Karpas-422 (cell line): ENCODE measurements at regions not wholly inside any gene's neighbourhood (a gene's known extent, or its start where the extent isn't known, plus 50 kb on each side); places are given as distances from the start of the nearest gene placed in this dataset.
A peak's percentile ranks its signal among the peaks of the same experiment; 100 is the strongest.
"Not testable (repeated sequence)": the region's sequence is repeated elsewhere in the genome, so short reads cannot be mapped to it uniquely, and the experiment has no call there.

Source experiments
- DNase-seq: peaks from one replicate; pipeline ENCODE4 v3.0.0-alpha.2; 2015
- H2AFZ ChIP-seq: fragments of 200-600 bp; sonication (generic); 2 replicates; pipeline ENCODE4 v1.6.1; 2014; ENCODE audit warnings: antibody characterized with exemption, low read length, mixed read lengths
- H3K27ac ChIP-seq: fragments of 200-600 bp; sonication (generic); 2 replicates; pipeline ENCODE4 v1.5.1; 2014; ENCODE audit warnings: mild to moderate bottlenecking, low read length, moderate library complexity
- H3K27me3 ChIP-seq: fragments of 200-600 bp; sonication (generic); 2 replicates; pipeline ENCODE4 v1.6.1; 2014; ENCODE audit warnings: low read length, mixed read lengths
- H3K36me3 ChIP-seq: fragments of 200-600 bp; sonication (generic); 2 replicates; pipeline ENCODE4 v1.6.1; 2014; ENCODE audit warnings: low read length, mixed read lengths; ENCODE audit not compliant: insufficient read depth
- H3K4me1 ChIP-seq: fragments of 200-600 bp; sonication (generic); 2 replicates; pipeline ENCODE4 v1.6.1; 2014; ENCODE audit warnings: mild to moderate bottlenecking, low read length, mixed read lengths
- H3K4me2 ChIP-seq: fragments of 200-600 bp; sonication (generic); 2 replicates; pipeline ENCODE4 v1.6.1; 2014; ENCODE audit warnings: low read length, low read depth, mild to moderate bottlenecking; ENCODE audit not compliant: poor library complexity, severe bottlenecking
- H3K4me3 ChIP-seq: fragments of 200-600 bp; sonication (generic); 2 replicates; pipeline ENCODE4 v1.5.1; 2014; ENCODE audit warnings: mild to moderate bottlenecking, antibody characterized with exemption, low read length, mixed read lengths
- H3K79me2 ChIP-seq: fragments of 200-600 bp; sonication (generic); 2 replicates; pipeline ENCODE4 v1.6.1; 2014; ENCODE audit warnings: mild to moderate bottlenecking, low read length, mixed read lengths
- H3K9ac ChIP-seq: fragments of 200-600 bp; sonication (generic); 2 replicates; pipeline ENCODE4 v1.6.0; 2014; ENCODE audit warnings: low read length
- H3K9me2 ChIP-seq: fragments of 200-600 bp; sonication (generic), shearing (Covaris generic); replicated peaks from 2 replicates; pipeline ENCODE4 v1.6.0; 2014; ENCODE audit warnings: mild to moderate bottlenecking, low read length, moderate library complexity; ENCODE audit not compliant: insufficient read depth
- H3K9me3 ChIP-seq: fragments of 300-700, 200-600 bp; sonication (generic); 2 replicates; pipeline ENCODE4 v1.6.1; 2014; ENCODE audit warnings: low read length, mixed read lengths
- H4K20me1 ChIP-seq: fragments of 200-600 bp; sonication (generic); 2 replicates; pipeline ENCODE4 v1.6.1; 2014; ENCODE audit warnings: mild to moderate bottlenecking, antibody characterized with exemption, low read length, low read depth; ENCODE audit not compliant: insufficient read depth

DNA sequence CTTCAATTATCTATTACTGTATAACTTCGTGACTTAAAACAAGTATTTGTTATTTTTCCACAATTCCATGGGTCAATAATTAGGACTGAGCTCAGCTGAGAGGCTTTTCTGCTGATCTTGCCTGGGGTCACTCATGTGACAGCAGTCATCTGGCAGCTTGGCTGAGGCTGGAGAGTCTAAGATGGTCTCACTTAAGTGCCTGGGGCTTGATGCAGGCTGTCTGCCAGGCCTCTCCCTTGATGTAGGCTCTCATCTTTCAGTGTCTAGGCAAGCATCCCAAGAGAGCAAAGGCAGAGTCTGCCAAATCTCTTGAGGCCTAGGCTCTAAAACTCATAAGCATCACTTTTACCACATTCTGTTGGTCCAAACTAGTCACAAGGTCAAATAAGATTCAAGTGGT is 93.2 kb downstream of the NKX2-1 start:
- Histone ChIP-seq H3K79me2 (no peaks in the 10 kb centered on the region), H3K27ac (no peak overlapping the region), H3K9me2 (no peaks in the 10 kb centered on the region), H3K4me1 (peaks cover 62% of the 10 kb centered on the region), H4K20me1 (no peaks in the 10 kb centered on the region), H3K4me2 (no peak overlapping the region), H3K9me3 (no peaks in the 10 kb centered on the region), H3K27me3 (no peaks in the 10 kb centered on the region), H3K9ac (no peak overlapping the region), H3K36me3 (no peaks in the 10 kb centered on the region), H3K4me3 (no peak overlapping the region), H2AFZ (no peak overlapping the region)
- no peak for DNase-seq

DNA sequence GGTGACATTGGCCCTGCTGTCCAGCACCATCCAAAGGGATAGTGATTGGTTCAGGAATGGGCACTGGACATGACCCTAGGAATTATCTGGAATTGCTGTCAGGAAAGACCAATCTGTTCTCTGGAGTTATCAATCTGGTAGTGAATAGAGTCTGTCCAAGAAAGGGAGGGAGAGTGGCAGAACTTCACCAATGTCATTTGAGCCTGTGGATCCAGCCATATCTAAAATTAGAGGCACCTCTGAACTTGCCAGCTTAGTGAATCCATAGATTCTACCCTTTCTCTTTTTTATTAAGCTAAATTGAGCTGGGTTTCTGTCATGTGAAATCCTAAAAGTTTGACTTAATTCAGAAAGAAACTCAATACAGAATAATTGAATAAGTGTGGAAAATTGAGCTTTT is 93.9 kb downstream of the NKX2-1 start:
- no peaks in the 10 kb centered on the region for H3K9me2 ChIP-seq
- no peaks in the 10 kb centered on the region for H3K9me3 ChIP-seq

DNA sequence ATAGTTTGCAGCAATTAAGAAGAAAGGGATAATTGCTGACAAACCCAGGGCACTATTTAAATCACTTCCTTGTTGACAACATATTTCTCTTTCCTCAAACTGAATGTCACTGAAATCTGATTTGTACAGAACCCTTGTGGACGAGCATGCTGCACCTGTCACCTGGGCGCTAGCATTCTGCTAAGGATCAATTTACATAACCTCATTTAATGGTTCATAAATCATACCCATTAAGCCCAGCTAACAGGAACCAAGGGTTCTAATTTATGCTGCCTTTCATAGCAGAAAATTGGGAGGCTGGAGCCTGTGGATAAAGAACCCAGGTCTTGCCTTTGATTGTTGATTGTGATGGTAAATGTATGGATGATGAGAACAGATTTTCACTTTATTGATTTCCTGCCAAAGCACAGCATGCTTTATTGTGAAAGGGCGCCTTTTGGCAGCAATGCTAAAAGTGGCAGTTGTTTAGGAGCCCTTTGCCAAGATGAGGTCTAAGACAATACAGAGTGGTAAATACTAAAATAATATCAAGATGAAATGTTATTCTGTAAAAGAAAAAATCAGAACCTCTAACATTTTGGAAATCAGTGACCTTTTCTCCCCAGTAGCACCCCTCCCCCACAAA is 95.4 kb downstream of the NKX2-1 start:
- H3K36me3 ChIP-seq = no peaks in the 10 kb centered on the region
- peak overlapping the region; percentile 59 for H3K4me2 ChIP-seq
- peak overlapping the region; percentile 26 for H3K4me3 ChIP-seq

More for the DNA sequence above, 93.9 kb downstream of the NKX2-1 start:
- H3K36me3 ChIP-seq = no peaks in the 10 kb centered on the region
- H3K27ac ChIP-seq = peak overlapping the region; percentile 85; the same call in 1 of the 2 replicates
- no peak overlapping the region for H3K9ac ChIP-seq
- H3K79me2 ChIP-seq = no peaks in the 10 kb centered on the region
- H3K4me2 ChIP-seq = no peak overlapping the region
- no peaks in the 10 kb centered on the region for H4K20me1 ChIP-seq
- H3K4me1 ChIP-seq = peaks cover 64% of the 10 kb centered on the region
- H3K4me3 ChIP-seq = no peak overlapping the region
- H2AFZ ChIP-seq = no peak overlapping the region
- no peak for DNase-seq
- H3K27me3 ChIP-seq = no peaks in the 10 kb centered on the region

DNA sequence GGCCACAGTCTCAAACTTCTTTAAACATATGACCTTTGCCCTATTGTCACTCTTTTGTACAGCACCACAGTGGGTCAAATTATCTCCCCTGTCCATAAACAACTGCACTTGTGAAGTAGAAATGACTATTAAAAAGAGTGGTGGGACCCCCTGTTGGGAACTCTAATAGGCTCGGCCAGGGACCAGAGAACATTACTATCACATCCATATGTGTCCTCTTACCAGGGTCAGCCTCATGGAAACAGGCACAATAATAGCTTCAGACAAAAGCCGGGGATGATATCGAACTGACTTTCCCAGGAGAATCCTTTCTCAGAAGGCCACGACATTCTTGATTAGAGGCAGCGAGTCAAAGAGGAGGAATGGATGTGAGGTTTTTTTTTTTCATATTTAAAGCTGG is 96.6 kb downstream of the NKX2-1 start:
- Histone ChIP-seq H3K9me3 (no peaks in the 10 kb centered on the region), H3K9ac (peak overlapping the region; percentile 12; the same call in 1 of the 2 replicates), H3K36me3 (no peaks in the 10 kb centered on the region), H3K9me2 (no peaks in the 10 kb centered on the region), H3K4me1 (peaks cover 64% of the 10 kb centered on the region), H3K27ac (peak overlapping the region; percentile 85), H2AFZ (peak overlapping the region; percentile 25; the same call in 1 of the 2 replicates), H3K79me2 (no peaks in the 10 kb centered on the region), H3K4me3 (no peak overlapping the region), H3K4me2 (peak overlapping the region; percentile 59), H3K27me3 (no peaks in the 10 kb centered on the region), H4K20me1 (no peaks in the 10 kb centered on the region)
- DNase-seq = no peak

More for the DNA sequence above, 95.4 kb downstream of the NKX2-1 start:
- no peaks in the 10 kb centered on the region for H3K27me3 ChIP-seq
- no peaks in the 10 kb centered on the region for H3K9me2 ChIP-seq
- peak; percentile 71 for DNase-seq
- no peak overlapping the region for H3K9ac ChIP-seq
- H2AFZ ChIP-seq = peak overlapping the region; percentile 25; the same call in 1 of the 2 replicates
- no peaks in the 10 kb centered on the region for H3K9me3 ChIP-seq
- no peaks in the 10 kb centered on the region for H3K79me2 ChIP-seq
- H4K20me1 ChIP-seq = no peaks in the 10 kb centered on the region
- H3K4me1 ChIP-seq = peaks cover 64% of the 10 kb centered on the region
- H3K27ac ChIP-seq = peak overlapping the region; percentile 85

DNA sequence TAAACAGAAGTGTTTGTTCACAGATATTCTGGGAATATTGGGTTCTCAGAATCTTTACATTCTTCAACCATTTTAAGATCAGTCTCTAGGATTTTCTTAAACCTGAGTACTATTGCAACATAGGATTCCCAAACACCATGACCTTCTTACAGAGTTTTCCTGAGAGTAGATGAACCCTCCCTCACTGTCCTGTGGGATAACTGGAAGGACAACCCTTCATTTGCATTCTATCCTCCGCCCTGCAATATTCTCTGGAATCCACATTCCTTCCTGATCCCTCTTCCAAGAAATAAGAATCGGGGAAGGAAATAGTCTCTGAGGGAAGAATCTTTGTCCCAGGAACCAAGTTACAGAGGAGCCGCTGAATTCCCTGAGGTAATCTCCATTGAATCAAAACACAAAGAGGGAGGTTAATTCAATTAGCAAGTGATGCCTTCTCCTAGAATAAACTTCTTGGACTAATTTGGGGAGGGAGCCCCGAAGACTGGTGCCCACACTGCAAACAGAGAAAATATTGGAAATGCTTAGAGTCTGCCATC is 99.8 kb upstream of the MBIP start:
- Histone ChIP-seq H3K9me3 (no peaks in the 10 kb centered on the region), H3K4me3 (no peak overlapping the region), H3K79me2 (no peaks in the 10 kb centered on the region), H3K9me2 (no peaks in the 10 kb centered on the region), H3K4me2 (no peak overlapping the region), H3K27ac (no peak overlapping the region), H3K36me3 (no peaks in the 10 kb centered on the region), H3K9ac (no peak overlapping the region), H4K20me1 (no peaks in the 10 kb centered on the region), H2AFZ (no peak overlapping the region), H3K4me1 (peaks cover 35% of the 10 kb centered on the region), H3K27me3 (no peaks in the 10 kb centered on the region)
- DNase-seq = no peak

DNA sequence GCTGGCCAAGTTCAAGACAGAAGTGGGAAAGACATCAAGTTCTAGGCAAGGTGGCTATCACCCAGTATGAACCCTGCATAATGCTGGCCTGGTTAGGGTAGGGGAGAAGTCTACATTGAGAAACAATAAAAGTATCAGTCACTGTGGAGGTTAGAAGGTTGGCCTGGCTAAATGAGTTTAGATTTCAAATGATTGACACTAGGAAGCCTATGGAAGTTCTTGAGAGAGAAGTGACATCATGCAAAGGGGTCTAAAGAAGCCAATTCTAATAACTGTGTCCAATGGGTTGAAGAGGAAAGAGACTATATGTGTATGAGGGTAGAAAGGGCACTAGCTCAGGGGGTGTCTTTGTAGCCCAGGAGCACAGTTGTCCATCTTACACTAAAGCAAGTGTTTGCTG is 98.5 kb upstream of the MBIP start:
- Histone ChIP-seq H3K9me3 (no peaks in the 10 kb centered on the region), H3K9ac (no peak overlapping the region), H4K20me1 (no peaks in the 10 kb centered on the region), H3K4me3 (no peak overlapping the region), H2AFZ (no peak overlapping the region), H3K79me2 (no peaks in the 10 kb centered on the region), H3K4me2 (no peak overlapping the region), H3K4me1 (peaks cover 22% of the 10 kb centered on the region), H3K9me2 (no peaks in the 10 kb centered on the region), H3K27me3 (no peaks in the 10 kb centered on the region), H3K27ac (no peak overlapping the region), H3K36me3 (no peaks in the 10 kb centered on the region)
- no peak for DNase-seq

DNA sequence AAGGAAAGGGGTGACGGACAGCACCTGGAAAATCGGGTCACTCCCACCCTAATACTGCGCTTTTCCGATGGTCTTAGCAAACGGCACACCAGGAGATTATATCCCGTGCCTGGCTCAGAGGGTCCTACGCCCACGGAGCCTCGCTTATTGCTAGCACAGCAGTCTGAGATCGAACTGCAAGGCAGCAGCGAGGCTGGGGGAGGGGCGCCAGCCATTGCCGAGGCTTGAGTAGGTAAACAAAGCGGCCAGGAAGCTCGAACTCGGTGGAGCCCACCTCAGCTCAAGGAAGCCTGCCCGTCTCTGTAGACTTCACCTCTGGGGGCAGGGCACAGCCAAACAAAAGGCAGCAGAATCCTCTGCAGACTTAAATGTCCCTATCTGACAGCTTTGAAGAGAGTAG is 91.5 kb upstream of the MBIP start:
- H3K4me1 ChIP-seq, H3K36me3 ChIP-seq, H4K20me1 ChIP-seq: not testable (repeated sequence)

DNA sequence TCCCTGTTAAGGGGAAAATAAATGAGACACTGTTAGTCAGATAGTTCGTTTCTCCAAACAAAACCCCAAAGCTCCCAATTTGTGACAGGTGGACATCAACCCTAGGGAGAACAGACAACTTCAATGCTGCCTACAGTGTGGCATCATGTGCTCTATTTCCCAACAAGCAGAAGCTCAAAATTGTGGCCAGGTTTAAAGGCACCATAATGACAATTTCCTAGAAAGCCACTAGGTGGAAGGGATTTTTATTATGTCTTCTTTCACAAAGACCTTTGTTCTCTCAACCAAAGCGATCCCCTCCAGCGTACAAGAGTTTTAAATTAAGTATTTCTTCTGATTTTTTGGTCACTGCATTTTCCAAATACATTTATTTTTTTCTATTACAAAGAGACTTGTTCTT is 88.0 kb upstream of the MBIP start:
- Histone ChIP-seq H3K36me3 (no peaks in the 10 kb centered on the region), H3K4me1 (no peaks in the 10 kb centered on the region), H4K20me1 (no peaks in the 10 kb centered on the region), H3K9ac (no peak overlapping the region), H3K4me3 (no peak overlapping the region), H3K4me2 (no peak overlapping the region), H3K79me2 (no peaks in the 10 kb centered on the region), H3K27ac (no peak overlapping the region), H2AFZ (no peak overlapping the region), H3K9me3 (no peaks in the 10 kb centered on the region), H3K27me3 (no peaks in the 10 kb centered on the region), H3K9me2 (no peaks in the 10 kb centered on the region)
- DNase-seq = no peak

More for the DNA sequence above, 91.5 kb upstream of the MBIP start:
- not testable (repeated sequence) for DNase-seq, H3K9me3 ChIP-seq, H3K9me2 ChIP-seq, H3K4me3 ChIP-seq, H3K27ac ChIP-seq, H3K4me2 ChIP-seq, H3K79me2 ChIP-seq, H3K9ac ChIP-seq, H3K27me3 ChIP-seq, H2AFZ ChIP-seq
